H7 (cell line): ENCODE measurements at regions not wholly inside any gene's neighbourhood (a gene's known extent, or its start where the extent isn't known, plus 50 kb on each side); places are given as distances from the start of the nearest gene placed in this dataset.
"Not testable (repeated sequence)": the region's sequence is repeated elsewhere in the genome, so short reads cannot be mapped to it uniquely, and the experiment has no call there.

ENCODE experiments used
- DNase-seq: peaks from one replicate; pipeline ENCODE4 v3.0.0; 2012
- H3K27me3 ChIP-seq: 2 replicates; pipeline ENCODE4 v1.6.0; 2011; ENCODE audit warnings: mild to moderate bottlenecking, low read length; ENCODE audit not compliant: control insufficient read depth, insufficient read depth
- H3K36me3 ChIP-seq: replicated peaks from 2 replicates; pipeline ENCODE4 v1.5.1; 2011; ENCODE audit warnings: low read length; ENCODE audit not compliant: control insufficient read depth, insufficient read depth
- H3K4me3 ChIP-seq: 2 replicates; pipeline ENCODE4 v1.5.1; 2011; ENCODE audit warnings: low read depth, mild to moderate bottlenecking, control low read depth, low read length, moderate library complexity; ENCODE audit not compliant: insufficient read depth

- Histone ChIP-seq H3K36me3 (no peaks in the 10 kb centered on the region), H3K27me3 (no peaks in the 10 kb centered on the region), H3K4me3 (no peak overlapping the region)
- no peak for DNase-seq
Measured at GRCh38 chr15:60265057-60265456, 132.7 kb downstream of the ANXA2 start.

- H3K27me3 ChIP-seq = no peaks in the 10 kb centered on the region
- no peaks in the 10 kb centered on the region for H3K36me3 ChIP-seq
- no peak overlapping the region for H3K4me3 ChIP-seq
- DNase-seq = peak; percentile 6
Measured at GRCh38 chr15:60272623-60273022, 125.2 kb downstream of the ANXA2 start.

- H3K4me3 ChIP-seq = no peak overlapping the region
- no peak for DNase-seq
- H3K36me3 ChIP-seq = no peaks in the 10 kb centered on the region
- no peaks in the 10 kb centered on the region for H3K27me3 ChIP-seq
Measured at GRCh38 chr15:60275624-60276023, 122.2 kb downstream of the ANXA2 start.

GRCh38 chr15:60278879-60279278 lies 118.9 kb downstream of the ANXA2 start:
- no peak overlapping the region for H3K4me3 ChIP-seq
- H3K36me3 ChIP-seq = no peaks in the 10 kb centered on the region
- no peaks in the 10 kb centered on the region for H3K27me3 ChIP-seq
- DNase-seq = no peak

- no peak overlapping the region for H3K4me3 ChIP-seq
- H3K27me3 ChIP-seq = no peaks in the 10 kb centered on the region
Measured at GRCh38 chr15:60280259-60280658, 117.5 kb downstream of the ANXA2 start.

GRCh38 chr15:60283936-60284335 lies 113.8 kb downstream of the ANXA2 start:
- Histone ChIP-seq H3K4me3 (no peak overlapping the region), H3K36me3 (no peaks in the 10 kb centered on the region), H3K27me3 (no peaks in the 10 kb centered on the region)
- no peak for DNase-seq

More at GRCh38 chr15:60280259-60280658, 117.5 kb downstream of the ANXA2 start:
- H3K36me3 ChIP-seq = no peaks in the 10 kb centered on the region
- no peak for DNase-seq

- not testable (repeated sequence) for H3K4me3 ChIP-seq, H3K36me3 ChIP-seq, DNase-seq, H3K27me3 ChIP-seq
Measured at GRCh38 chr15:60295901-60296300, 101.9 kb downstream of the ANXA2 start.

GRCh38 chr15:60297047-60297446 lies 100.7 kb downstream of the ANXA2 start:
- no peak for DNase-seq
- H3K36me3 ChIP-seq = no peaks in the 10 kb centered on the region
- H3K27me3 ChIP-seq = no peaks in the 10 kb centered on the region
- no peak overlapping the region for H3K4me3 ChIP-seq
